HG02763 (cell line): ENCODE measurements at regions not wholly inside any gene's neighbourhood (a gene's known extent, or its start where the extent isn't known, plus 50 kb on each side); places are given as distances from the start of the nearest gene placed in this dataset.

Source experiments
- ATAC-seq: cut with Tn5 transposase; IDR thresholded peaks from one replicate; pipeline ENCODE4 v1.9.1; 2021; ENCODE audit warnings: mild to moderate bottlenecking, moderate library complexity; ENCODE audit not compliant: unreplicated experiment

- no peak for ATAC-seq
These were observed 241.5 kb downstream of the AUH start for GRCh38 chr9:91120200-91120599.

DNA sequence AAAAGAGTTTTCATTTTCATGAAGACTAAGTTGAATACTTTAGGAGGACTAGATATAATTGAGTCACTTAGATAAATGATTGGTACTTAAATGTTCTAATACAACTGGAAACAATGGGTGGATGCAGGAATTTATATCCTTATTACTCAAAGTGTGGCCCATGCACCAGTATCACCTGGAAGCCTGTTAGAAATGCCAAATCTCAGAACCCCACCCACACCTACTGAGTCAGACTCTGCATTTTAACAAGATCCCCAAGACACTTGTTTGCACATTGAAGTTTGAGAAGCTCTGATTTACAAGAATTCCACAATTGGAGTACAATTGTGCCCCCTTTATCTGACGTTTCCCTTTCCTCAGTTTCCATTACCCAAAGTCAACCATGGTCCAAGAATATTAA is 239.0 kb downstream of the AUH start:
- no peak for ATAC-seq

DNA sequence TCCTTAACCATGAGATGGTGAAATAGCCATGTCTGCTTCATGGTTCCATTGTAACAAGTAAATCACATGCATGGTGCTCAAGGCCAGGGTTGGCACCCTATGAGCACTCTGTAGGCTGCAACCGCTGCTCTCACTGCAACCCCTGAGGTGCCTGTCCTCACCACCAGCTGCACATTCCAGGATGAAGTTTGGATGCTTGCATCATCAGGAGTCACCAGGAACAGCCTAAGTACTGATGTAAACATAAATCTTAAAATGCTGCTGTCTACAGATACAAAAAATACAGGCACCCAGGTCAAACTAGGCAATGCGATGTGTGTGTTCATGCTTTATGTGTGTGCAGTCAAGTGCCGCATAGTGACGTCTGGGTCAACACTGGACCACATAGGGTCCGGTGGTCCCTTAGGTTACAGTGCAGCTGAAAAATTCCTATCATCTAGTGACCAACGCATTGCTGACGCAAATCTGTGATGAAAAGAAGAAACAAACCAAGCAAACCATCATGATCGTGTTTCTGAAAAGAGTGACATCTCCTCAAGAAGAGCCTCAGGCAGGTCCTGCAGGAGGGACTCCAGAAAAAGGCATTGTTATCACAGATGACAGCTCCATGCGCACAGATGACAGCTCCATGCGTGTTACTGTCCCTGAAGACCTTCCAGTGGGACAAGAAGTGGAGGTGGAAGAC is 234.8 kb downstream of the AUH start:
- no peak for ATAC-seq

DNA sequence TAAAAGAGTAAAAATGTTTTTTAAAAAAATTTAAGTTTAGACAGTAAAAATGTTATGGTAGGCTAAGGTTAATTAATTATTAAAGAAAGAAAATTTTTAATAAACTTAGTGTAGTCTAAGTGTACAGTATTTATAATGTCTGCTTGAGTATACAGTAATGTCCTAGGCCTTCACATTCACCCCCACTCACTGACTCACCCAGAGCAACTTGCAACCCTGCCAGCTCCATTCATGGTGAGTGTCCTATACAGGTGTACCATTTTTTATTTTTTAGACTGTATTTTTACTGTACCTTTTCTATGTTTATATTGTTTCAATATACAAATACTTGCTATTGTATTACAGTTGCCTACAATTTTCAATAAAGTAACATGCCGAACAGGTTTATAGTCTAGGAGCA is 234.1 kb downstream of the AUH start:
- no peak for ATAC-seq

DNA sequence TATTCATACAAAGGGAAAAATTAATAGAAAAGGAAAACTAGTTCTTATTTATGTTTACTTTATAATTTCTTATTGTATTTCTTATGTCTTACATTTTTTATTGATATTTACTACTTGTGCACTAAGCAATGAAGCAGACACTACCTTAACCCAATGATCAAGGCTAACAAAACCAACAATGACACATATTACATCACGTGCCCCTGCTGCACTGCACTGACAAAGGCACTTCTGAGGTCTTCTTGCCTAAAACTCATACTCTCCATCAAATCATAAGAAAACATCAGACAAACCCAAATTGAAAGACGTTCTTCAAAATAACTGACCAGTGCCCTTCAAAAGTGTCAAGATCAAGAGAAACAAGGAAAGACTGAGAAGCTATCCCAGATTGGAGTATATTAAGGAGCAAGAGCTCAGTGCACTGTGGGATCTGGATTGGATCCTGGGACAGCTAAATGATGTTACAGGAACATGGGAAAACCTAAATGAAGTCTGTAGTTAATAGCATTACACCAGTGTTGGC is 230.9 kb downstream of the AUH start:
- ATAC-seq = no peak

GRCh38 chr9:91131433-91131839 is 230.3 kb downstream of the AUH start:
- ATAC-seq = no peak

- ATAC-seq = no peak
These were observed 229.1 kb downstream of the AUH start for GRCh38 chr9:91132576-91133073.

DNA sequence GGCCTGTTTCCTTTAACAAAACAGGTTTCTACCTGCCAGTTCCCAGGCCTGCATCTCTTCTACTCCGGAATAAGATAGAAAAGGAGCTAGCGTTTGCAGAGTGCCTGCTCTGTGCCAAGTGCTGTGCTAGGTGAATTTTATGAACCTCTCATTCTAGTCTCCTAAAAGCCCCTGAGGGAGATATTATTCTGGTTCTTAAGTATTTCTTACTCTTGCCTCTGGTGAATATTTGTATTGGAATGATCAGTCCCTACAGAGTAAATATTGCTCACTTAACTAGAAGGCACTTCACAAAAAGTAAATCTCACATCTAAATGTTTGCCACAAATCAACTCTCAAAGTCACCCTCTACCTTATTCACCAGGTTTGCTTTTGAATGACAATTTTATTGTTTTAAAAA is 227.1 kb downstream of the AUH start:
- no peak for ATAC-seq

DNA sequence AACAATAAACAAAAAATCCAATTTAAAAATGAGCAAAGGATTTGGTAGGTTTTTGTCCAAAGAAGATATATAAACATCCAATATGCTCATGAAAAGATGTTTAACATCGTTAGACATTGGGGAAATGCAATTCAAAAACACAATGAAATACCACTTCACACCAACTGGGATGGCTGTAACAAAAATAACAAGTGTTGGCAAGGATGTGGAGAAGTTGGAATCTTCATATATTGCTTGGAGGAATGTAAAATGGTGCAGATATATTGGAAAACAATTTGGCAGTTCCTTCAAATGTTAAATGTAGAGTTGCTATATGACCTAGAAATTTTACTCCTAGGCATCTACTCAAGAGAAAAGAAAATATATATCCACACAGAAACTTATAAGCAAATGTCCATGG is 224.3 kb downstream of the AUH start:
- no peak for ATAC-seq

DNA sequence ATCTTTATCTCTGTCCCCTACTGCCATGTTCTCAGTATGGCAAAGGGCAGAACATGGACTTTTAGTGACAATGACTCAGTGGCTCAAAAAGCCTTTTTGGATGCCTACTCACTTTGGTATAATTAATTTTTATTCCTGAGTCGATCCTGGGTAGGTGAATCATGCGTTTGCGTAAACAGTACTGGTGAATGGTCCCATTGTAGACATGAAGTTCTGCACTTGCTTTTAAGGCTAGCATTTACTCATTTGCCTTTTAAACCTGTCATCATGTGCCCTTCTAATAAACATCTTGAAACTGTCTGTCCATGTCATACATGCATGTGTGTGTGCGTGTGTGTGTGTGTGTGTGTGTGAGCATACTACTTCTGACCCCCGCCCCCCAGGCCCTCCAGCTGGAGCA is 223.0 kb downstream of the AUH start:
- ATAC-seq = no peak

GRCh38 chr9:91141407-91141965 is 220.2 kb downstream of the AUH start:
- ATAC-seq = no peak

DNA sequence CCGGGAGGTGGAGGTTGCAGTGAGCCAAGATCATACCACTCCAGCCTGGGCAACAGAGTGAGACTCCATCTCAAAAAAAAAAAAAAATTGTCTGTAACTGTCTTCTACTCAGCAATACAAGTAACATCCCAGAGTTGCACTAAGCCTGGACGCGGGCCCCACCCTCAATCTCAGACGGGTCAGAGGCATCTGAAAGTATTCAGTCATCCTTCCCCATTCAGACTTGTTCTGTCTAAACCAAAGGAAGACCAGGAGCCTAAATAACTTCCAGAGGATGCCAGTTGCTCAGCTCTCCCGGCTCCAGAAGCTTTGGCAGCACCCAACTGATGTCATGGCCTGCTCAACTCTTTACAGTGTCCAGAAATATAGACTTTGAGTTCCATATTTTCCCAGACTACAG is 218.6 kb downstream of the AUH start:
- no peak for ATAC-seq

DNA sequence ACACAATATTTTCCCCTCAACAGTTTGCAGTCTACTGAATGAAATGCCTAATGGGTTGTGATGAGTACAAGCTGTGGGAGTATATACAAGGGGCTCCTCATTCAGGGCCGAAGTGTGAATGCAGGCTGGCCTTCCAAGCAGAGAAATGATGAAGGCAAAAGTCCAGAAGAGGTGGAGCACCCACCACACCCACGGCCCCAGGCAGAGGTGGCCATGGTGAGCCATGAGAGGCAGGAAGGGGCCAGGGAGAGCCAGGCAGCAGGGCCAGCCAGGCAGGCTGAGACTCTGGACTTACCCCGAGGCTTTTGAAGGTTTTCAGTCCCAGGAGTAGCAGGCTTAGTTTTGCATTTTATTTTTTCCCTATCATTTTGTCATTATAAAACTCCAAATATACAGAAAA is 218.1 kb downstream of the AUH start:
- ATAC-seq = no peak

DNA sequence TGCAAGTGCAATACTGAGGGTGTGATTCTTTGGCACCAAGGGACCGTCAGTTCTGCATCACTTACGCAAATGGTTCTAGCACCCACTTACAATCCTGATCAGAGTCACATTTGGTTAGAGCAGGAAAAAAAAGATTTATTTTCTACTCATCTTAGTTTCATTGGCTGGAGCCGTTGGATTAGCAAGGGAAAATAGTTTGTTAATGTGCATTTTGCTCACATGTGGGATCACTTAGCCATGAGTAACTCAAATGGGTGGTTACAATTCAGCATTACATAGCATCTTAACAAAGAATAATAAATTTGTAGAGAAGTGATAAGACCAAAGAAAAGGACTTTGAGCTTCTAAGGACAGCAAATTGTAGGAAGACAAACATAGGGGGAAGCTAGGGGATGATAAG is 216.9 kb downstream of the AUH start:
- ATAC-seq = no peak

- ATAC-seq = no peak
These were observed 216.2 kb downstream of the AUH start for GRCh38 chr9:91145496-91145895.

DNA sequence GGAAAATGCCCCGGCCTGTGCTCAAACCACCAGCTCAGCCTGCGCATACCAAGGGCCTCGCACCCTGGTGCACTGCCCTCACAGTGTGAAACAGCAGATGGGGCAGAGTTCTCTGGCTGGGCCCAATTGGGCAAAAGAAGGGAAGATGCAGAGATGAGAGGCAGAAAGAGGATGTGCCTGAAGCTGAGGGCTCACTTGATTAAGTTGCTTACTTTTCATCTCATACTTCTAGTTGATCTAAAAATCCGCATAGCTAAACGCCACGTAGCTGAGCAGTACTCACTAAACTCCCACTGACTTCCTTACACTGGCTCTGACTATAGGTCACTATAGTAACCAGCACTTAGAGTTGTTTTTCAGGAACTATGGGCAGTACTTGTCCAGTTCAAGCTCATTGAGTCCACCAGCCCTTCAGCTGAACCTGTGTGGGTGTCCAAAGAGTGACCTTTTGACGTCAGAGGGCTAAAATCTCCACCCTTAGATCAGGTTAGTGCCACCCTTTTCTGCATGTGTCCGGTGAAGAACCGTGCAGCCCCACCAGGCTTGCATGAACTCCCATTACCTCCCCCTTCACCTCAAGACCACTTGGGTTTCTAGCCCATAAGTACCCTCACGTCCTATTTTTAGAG is 215.2 kb downstream of the AUH start:
- no peak for ATAC-seq

- ATAC-seq = no peak
These were observed 214.5 kb downstream of the AUH start for GRCh38 chr9:91147079-91147708.

GRCh38 chr9:91148306-91148705 is 213.4 kb downstream of the AUH start:
- no peak for ATAC-seq

GRCh38 chr9:91150273-91150997 is 211.3 kb downstream of the AUH start:
- no peak for ATAC-seq

DNA sequence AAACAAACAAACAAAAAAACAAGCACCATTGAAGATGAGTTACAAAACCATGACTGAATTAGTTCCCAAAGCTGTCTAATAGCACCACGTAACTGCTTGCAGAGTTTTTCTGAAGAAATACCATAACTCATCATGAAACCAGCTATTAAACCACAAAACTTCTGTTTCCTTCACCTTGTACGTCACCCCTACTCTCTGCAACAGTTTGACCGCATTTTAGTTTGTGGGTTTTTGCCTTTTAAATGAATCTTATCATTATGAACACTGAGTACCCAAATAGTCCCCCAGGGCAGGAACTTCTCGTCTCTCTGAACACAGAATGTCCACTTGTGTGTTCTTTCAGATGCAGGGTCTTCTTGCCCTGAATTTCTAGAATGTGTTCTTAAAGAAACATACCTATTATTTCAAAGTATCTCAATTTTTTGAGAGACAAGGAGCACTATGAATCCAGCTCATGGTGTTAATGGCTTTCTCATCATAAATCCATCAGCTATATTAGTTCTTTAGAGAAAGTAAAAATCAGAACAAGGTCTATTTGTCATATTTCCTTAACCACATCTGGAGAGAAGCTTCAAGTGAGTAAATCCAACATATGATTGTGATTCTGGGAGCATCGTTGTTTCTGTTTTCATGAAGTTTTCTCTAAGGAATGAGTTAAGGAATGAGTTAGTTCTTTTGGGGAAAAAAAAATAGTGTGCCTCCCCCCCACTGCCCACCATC is 210.6 kb downstream of the AUH start:
- ATAC-seq = peak; percentile 52
